Coronary artery (tissue), 2 donors: ENCODE measurements at regions not wholly inside any gene's neighbourhood (a gene's known extent, or its start where the extent isn't known, plus 50 kb on each side); places are given as distances from the start of the nearest gene placed in this dataset.

Experiments
- DNase-seq: peaks from one replicate; pipeline ENCODE4 v3.0.0-alpha.2; 2017; ENCODE audit warnings: low spot score
- H3K27ac ChIP-seq, 2 donors: fragments of 200-600 bp; sonication (generic); one replicate each; pipeline ENCODE4 v1.5.1; 2016 to 2019
- H3K4me3 ChIP-seq: fragments of 200-600 bp; sonication (generic); 2 replicates; pipeline ENCODE4 v1.5.1; 2016; ENCODE audit warnings: mild to moderate bottlenecking, moderate library complexity
- CTCF ChIP-seq: fragments of 200-600 bp; sonication (generic); IDR thresholded peaks from one replicate; pipeline ENCODE4 v1.5.1; 2019; ENCODE audit warnings: antibody characterized with exemption

- TF ChIP-seq CTCF, result no peak
- Histone ChIP-seq H3K4me3 (no peak overlapping the region), H3K27ac (no peak overlapping the region)
- no peak for DNase-seq
These were observed 133.7 kb upstream of the C2CD4B start for GRCh38 chr15:62298811-62299210.

GRCh38 chr15:62299541-62299940 is 134.5 kb upstream of the C2CD4B start:
- H3K27ac ChIP-seq, result no peak overlapping the region
- no peak for DNase-seq
- H3K4me3 ChIP-seq, result no peak overlapping the region
- no peak for TF ChIP-seq CTCF

GRCh38 chr15:62301993-62302675 is 137.0 kb upstream of the C2CD4B start:
- no peak for DNase-seq
- TF ChIP-seq CTCF, result no peak
- Histone ChIP-seq H3K27ac (no peak overlapping the region), H3K4me3 (no peak overlapping the region)

- TF ChIP-seq CTCF, result peak; percentile 32
- DNase-seq, result no peak
- H3K4me3 ChIP-seq, result no peak overlapping the region
- H3K27ac ChIP-seq, result no peak overlapping the region
These were observed 141.9 kb upstream of the C2CD4B start for GRCh38 chr15:62306851-62307504.

- TF ChIP-seq CTCF, result no peak
- no peak overlapping the region for H3K27ac ChIP-seq
- no peak for DNase-seq
- no peak overlapping the region for H3K4me3 ChIP-seq
These were observed 142.5 kb upstream of the C2CD4B start for GRCh38 chr15:62307551-62307950.

- DNase-seq, result no peak
- Histone ChIP-seq H3K4me3 (no peak overlapping the region), H3K27ac (no peak overlapping the region)
- no peak for TF ChIP-seq CTCF
These were observed 151.5 kb upstream of the C2CD4B start for GRCh38 chr15:62316413-62317060.

GRCh38 chr15:62320259-62320658 is 155.2 kb upstream of the C2CD4B start:
- TF ChIP-seq CTCF, result no peak
- DNase-seq, result no peak
- Histone ChIP-seq H3K4me3 (no peak overlapping the region), H3K27ac (no peak overlapping the region)
